GM23248 (cell line): ENCODE measurements at regions not wholly inside any gene's neighbourhood (a gene's known extent, or its start where the extent isn't known, plus 50 kb on each side); places are given as distances from the start of the nearest gene placed in this dataset.

Experiments
- DNase-seq: peaks from one replicate; pipeline ENCODE4 v3.0.0-alpha.2; 2015
- H2AFZ ChIP-seq: fragments of 200-600 bp; sonication (generic); 2 replicates; pipeline ENCODE4 v1.6.1; 2016; ENCODE audit warnings: antibody characterized with exemption
- H3F3A ChIP-seq: fragments of 200-600 bp; sonication (generic); 2 replicates; pipeline ENCODE4 v1.6.1; 2016; ENCODE audit warnings: mild to moderate bottlenecking, antibody characterized with exemption, mixed run types; ENCODE audit not compliant: insufficient read depth
- H3K27ac ChIP-seq: fragments of 200-600 bp; sonication (generic); 2 replicates; pipeline ENCODE4 v1.5.1; 2016; ENCODE audit warnings: mild to moderate bottlenecking
- H3K27me3 ChIP-seq: fragments of 200-600 bp; sonication (generic); replicated peaks from 2 replicates; pipeline ENCODE4 v1.6.1; 2016; ENCODE audit warnings: mild to moderate bottlenecking; ENCODE audit not compliant: insufficient read depth
- H3K36me3 ChIP-seq: fragments of 200-600 bp; sonication (generic); 2 replicates; pipeline ENCODE4 v1.6.1; 2016; ENCODE audit warnings: low read depth, mild to moderate bottlenecking
- H3K4me1 ChIP-seq: fragments of 200-600 bp; sonication (generic); 2 replicates; pipeline ENCODE4 v1.6.1; 2016; ENCODE audit warnings: mild to moderate bottlenecking; ENCODE audit not compliant: insufficient read depth
- H3K4me2 ChIP-seq: fragments of 200-600 bp; sonication (generic); one replicate; pipeline ENCODE4 v1.6.1; 2016; ENCODE audit warnings: mild to moderate bottlenecking; ENCODE audit not compliant: unreplicated experiment
- H3K4me3 ChIP-seq: fragments of 200-600 bp; sonication (generic); 2 replicates; pipeline ENCODE4 v1.5.1; 2016; ENCODE audit warnings: mild to moderate bottlenecking
- H3K79me2 ChIP-seq: fragments of 200-600 bp; sonication (generic); 2 replicates; pipeline ENCODE4 v1.6.1; 2016; ENCODE audit warnings: mild to moderate bottlenecking; ENCODE audit not compliant: insufficient read depth
- H3K9ac ChIP-seq: fragments of 200-600 bp; sonication (generic); 2 replicates; pipeline ENCODE4 v1.6.1; 2016; ENCODE audit warnings: mild to moderate bottlenecking
- H3K9me2 ChIP-seq: fragments of 200-600 bp; sonication (generic); 2 replicates; pipeline ENCODE4 v1.6.1; 2016; ENCODE audit warnings: mixed run types, mild to moderate bottlenecking, moderate library complexity; ENCODE audit not compliant: insufficient read depth
- H3K9me3 ChIP-seq: fragments of 200-600 bp; sonication (generic); one replicate; pipeline ENCODE4 v1.6.1; 2017; ENCODE audit warnings: low read depth
- H4K20me1 ChIP-seq: fragments of 200-600 bp; sonication (generic); 2 replicates; pipeline ENCODE4 v1.6.0; 2016; ENCODE audit not compliant: insufficient read depth
- EZH2 ChIP-seq: fragments of 200-600 bp; sonication (generic); IDR thresholded peaks from 2 replicates; pipeline ENCODE4 v1.6.1; 2018; ENCODE audit warnings: antibody characterized with exemption, mild to moderate bottlenecking; ENCODE audit not compliant: insufficient read depth, poor library complexity, severe bottlenecking
- EZH2phosphoT487 ChIP-seq: fragments of 200-600 bp; sonication (generic); IDR thresholded peaks from 2 replicates; pipeline ENCODE4 v1.6.1; 2018; ENCODE audit warnings: antibody characterized with exemption, moderate library complexity, mild to moderate bottlenecking, low read depth; ENCODE audit not compliant: insufficient read depth
- WGBS, 2 experiments: methylation state at CpG; one replicate each; pipeline ENCODE4 v1.1.6; 2015 to 2017; ENCODE audit warnings: low lambda C conversion rate in 2 of 2, low coverage in 1 of 2; ENCODE audit errors: missing lambda C conversion rate in 2 of 2; 5-methylcytosine and 5-hydroxymethylcytosine counted together
- in situ Hi-C: fragments of 300-500 bp; cut with MboI; formaldehyde crosslinking; loops from 2 replicates; pipeline ENCODE4 v1.15.0; 2020

GRCh38 chr13:90623318-90624011 is 724.0 kb upstream of the MIR17HG start:
- Histone ChIP-seq H3F3A (peaks cover 14% of the 10 kb centered on the region; the same call in 1 of the 2 replicates), H3K27me3 (no peaks in the 10 kb centered on the region), H3K9ac (no peak overlapping the region), H3K36me3 (no peaks in the 10 kb centered on the region), H3K79me2 (no peaks in the 10 kb centered on the region), H4K20me1 (no peaks in the 10 kb centered on the region), H3K4me2 (no peak overlapping the region), H2AFZ (peak overlapping the region; percentile 70), H3K9me3 (no peaks in the 10 kb centered on the region), H3K4me1 (peaks cover 21% of the 10 kb centered on the region), H3K9me2 (no peaks in the 10 kb centered on the region; the same call in 1 of the 2 replicates), H3K27ac (peak overlapping the region; percentile 42), H3K4me3 (no peak overlapping the region)
- no peak for DNase-seq
- in situ Hi-C loops = no loop called here
- 85 to 86% methylated on average over 3 of the region's 3 CpGs for WGBS, 2 experiments
- TF ChIP-seq EZH2phosphoT487 (no peak), EZH2 (no peak)

- Histone ChIP-seq H3K9me2 (no peaks in the 10 kb centered on the region; the same call in 1 of the 2 replicates), H3K36me3 (no peaks in the 10 kb centered on the region), H4K20me1 (no peaks in the 10 kb centered on the region), H3K4me1 (peaks cover 10% of the 10 kb centered on the region), H3K79me2 (no peaks in the 10 kb centered on the region), H3K27ac (no peak overlapping the region), H3K9me3 (no peaks in the 10 kb centered on the region), H3K9ac (no peak overlapping the region), H3K27me3 (no peaks in the 10 kb centered on the region), H3F3A (peaks cover 6% of the 10 kb centered on the region; the same call in 1 of the 2 replicates), H3K4me3 (no peak overlapping the region), H2AFZ (no peak overlapping the region), H3K4me2 (no peak overlapping the region)
- DNase-seq = no peak
- in situ Hi-C loops = no loop called here
- WGBS, 2 experiments = 86 to 90% methylated on average over 1 of the region's 1 CpG
- TF ChIP-seq EZH2 = no peak
- no peak for TF ChIP-seq EZH2phosphoT487
Measured at GRCh38 chr13:90627813-90628212, 719.7 kb upstream of the MIR17HG start.

GRCh38 chr13:90628471-90628870 is 719.0 kb upstream of the MIR17HG start:
- no peak overlapping the region for H3K4me3 ChIP-seq
- 82 to 85% methylated on average over 4 of the region's 4 CpGs for WGBS, 2 experiments
- H4K20me1 ChIP-seq = no peaks in the 10 kb centered on the region
- no peak overlapping the region for H2AFZ ChIP-seq
- H3K79me2 ChIP-seq = no peaks in the 10 kb centered on the region
- H3K27me3 ChIP-seq = no peaks in the 10 kb centered on the region
- no peak overlapping the region for H3K9ac ChIP-seq
- peaks cover 3% of the 10 kb centered on the region for H3K4me1 ChIP-seq
- in situ Hi-C loops = no loop called here
- H3K36me3 ChIP-seq = no peaks in the 10 kb centered on the region
- TF ChIP-seq EZH2phosphoT487 (no peak), EZH2 (no peak)
- no peaks in the 10 kb centered on the region; the same call in 1 of the 2 replicates for H3K9me2 ChIP-seq
- no peaks in the 10 kb centered on the region for H3K9me3 ChIP-seq
- H3K4me2 ChIP-seq = no peak overlapping the region
- no peak overlapping the region for H3K27ac ChIP-seq
- no peak for DNase-seq
- H3F3A ChIP-seq = no peaks in the 10 kb centered on the region; the same call in 1 of the 2 replicates

GRCh38 chr13:90630716-90631115 is 716.8 kb upstream of the MIR17HG start:
- no peak for DNase-seq
- Histone ChIP-seq H3K36me3 (no peaks in the 10 kb centered on the region), H3K9me3 (no peaks in the 10 kb centered on the region), H3K4me1 (no peaks in the 10 kb centered on the region), H3K27me3 (no peaks in the 10 kb centered on the region), H3K79me2 (no peaks in the 10 kb centered on the region), H4K20me1 (no peaks in the 10 kb centered on the region), H3K9me2 (no peaks in the 10 kb centered on the region), H3K9ac (no peak overlapping the region), H3K4me3 (no peak overlapping the region), H3F3A (no peaks in the 10 kb centered on the region), H3K4me2 (no peak overlapping the region), H2AFZ (no peak overlapping the region), H3K27ac (no peak overlapping the region)
- WGBS, 2 experiments = 83 to 86% methylated on average over 3 of the region's 3 CpGs
- TF ChIP-seq EZH2phosphoT487 = no peak
- TF ChIP-seq EZH2 = no peak
- in situ Hi-C loops = no loop called here
